ENCODE measurements at regions not wholly inside any gene's neighbourhood (a gene's known extent, or its start where the extent isn't known, plus 50 kb on each side); places are given as distances from the start of the nearest gene placed in this dataset.
A peak's percentile ranks its signal among the peaks of the same experiment; 100 is the strongest.
"Not testable (repeated sequence)": the region's sequence is repeated elsewhere in the genome, so short reads cannot be mapped to it uniquely, and the experiment has no call there.

GRCh38 chr14:35174342-35174741 lies 52.0 kb downstream of the PRORP start:
- no peak for DNase-seq (ENCODE audit: low read depth in 2 of 3, low spot score in 2 of 3)

DNA sequence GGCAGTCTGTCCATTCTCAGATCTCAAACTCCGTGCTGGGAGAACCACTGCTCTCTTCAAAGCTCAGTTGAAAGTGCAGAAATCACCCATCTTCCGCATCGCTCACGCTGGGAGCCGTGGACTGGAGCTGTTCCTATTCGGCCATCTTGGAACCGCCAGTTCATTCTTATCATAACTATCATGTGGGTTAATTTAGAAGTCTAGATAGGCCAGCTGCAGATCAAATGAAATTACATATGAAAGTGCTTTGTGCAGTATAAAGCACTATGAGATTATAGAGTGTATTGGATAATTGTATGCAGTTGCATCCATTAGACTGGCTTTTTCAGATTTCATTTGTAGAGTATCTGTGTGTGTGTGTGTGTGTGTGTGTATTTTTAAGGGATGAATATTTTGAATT lies 57.8 kb downstream of the PRORP start:
- no peak for DNase-seq (ENCODE audit: low read depth in 2 of 3, low spot score in 2 of 3)

DNA sequence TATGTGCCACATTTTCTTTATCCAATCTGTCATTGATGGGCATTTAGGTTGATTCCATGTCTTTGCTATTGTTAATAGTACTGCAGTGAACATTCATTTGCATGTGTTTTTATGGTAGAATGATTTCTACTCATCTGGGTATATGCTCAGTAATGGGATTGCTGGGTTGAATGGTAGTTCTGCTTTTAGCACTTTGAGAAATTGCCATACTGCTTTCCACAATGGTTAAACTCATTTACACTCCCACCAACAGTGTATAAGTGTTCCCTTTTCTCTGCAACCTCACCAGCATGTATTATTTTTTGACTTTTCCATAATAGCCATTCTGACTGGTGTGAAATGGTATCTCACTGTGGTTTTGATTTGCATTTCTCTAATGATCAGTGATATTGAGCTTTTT lies 62.5 kb downstream of the PRORP start:
- DNase-seq (ENCODE audit: low read depth in 2 of 3, low spot score in 2 of 3) = not testable (repeated sequence)

DNA sequence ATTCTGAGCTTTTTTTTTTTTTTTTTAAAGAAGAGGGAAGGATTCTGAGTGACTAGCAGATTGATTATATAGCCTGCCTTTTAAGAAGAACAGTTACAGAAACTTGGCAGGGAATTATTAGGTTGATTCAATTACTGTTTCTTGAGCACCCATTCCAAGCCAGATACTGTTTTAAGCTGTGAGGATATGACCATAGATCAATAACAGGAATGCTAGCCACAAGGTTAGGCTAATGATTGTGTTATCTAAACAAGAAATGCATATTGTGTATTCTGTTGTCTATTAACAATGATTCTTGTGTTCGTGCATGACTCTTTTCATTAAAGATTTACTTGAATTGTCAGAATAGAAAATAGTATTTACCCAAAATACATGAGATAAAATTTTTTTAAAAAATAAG lies 67.1 kb downstream of the PRORP start:
- DNase-seq (ENCODE audit: low read depth in 2 of 3, low spot score in 2 of 3) = no peak

GRCh38 chr14:35193161-35193560 lies 70.8 kb downstream of the PRORP start:
- DNase-seq (ENCODE audit: low read depth in 2 of 3, low spot score in 2 of 3) = no peak

- DNase-seq (ENCODE audit: low read depth in 2 of 3, low spot score in 2 of 3) = not testable (repeated sequence)
These were observed 71.8 kb downstream of the PRORP start for GRCh38 chr14:35194183-35194582.

- peak in 1 of 3 donors; percentile 16 for DNase-seq (ENCODE audit: low read depth in 2 of 3, low spot score in 2 of 3)
These were observed 74.2 kb downstream of the PRORP start for GRCh38 chr14:35196571-35196970.

- no peak for DNase-seq (ENCODE audit: low read depth in 2 of 3, low spot score in 2 of 3)
These were observed 74.7 kb downstream of the PRORP start for GRCh38 chr14:35197015-35197414.

DNA sequence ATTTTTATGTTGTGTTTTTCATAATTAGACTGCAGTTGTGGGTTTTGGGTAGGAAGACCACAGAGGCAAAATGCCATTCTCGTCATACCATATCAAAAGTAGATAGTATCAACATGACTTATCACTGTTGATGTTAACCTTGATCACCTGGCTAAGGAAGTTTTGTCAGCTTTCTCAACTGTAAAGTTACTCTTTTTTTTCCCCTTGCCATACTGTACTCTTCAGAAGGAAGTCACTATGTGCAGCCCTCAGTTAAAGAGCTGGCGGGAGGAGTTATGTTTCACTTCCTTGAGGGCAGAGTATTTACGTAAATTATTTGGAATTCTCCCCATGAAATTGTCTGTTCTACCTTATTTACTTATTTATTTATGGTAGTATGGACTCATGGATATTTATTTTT lies 78.7 kb downstream of the PRORP start:
- DNase-seq (ENCODE audit: low read depth in 2 of 3, low spot score in 2 of 3) = no peak

DNA sequence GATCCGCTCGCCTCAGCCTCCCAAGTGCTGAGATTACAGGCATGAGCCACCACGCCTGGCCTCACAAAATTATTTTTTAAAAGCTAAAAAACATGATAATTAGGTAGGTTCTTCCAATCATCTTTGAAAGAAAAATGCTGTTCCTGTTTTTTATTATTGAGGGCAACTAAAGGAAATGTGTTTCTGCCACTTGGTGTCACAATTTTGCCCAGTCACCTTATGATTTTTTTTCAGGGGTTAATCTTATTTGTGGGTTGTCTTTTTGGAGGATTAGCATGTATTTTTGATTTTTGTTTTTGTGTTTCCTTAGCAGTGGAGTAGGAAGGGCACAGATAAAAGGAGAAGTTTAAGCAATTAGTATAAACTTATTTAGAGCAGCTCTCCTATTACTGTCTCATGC lies 79.8 kb downstream of the PRORP start:
- peak in 2 of 3 donors; percentile 66 to 86 for DNase-seq (ENCODE audit: low read depth in 2 of 3, low spot score in 2 of 3)

GRCh38 chr14:35205737-35206136 lies 83.4 kb downstream of the PRORP start:
- DNase-seq (ENCODE audit: low read depth in 2 of 3, low spot score in 2 of 3) = no peak

GRCh38 chr14:35211067-35211466 lies 81.1 kb upstream of the PSMA6 start:
- no peak for DNase-seq (ENCODE audit: low read depth in 2 of 3, low spot score in 2 of 3)

DNA sequence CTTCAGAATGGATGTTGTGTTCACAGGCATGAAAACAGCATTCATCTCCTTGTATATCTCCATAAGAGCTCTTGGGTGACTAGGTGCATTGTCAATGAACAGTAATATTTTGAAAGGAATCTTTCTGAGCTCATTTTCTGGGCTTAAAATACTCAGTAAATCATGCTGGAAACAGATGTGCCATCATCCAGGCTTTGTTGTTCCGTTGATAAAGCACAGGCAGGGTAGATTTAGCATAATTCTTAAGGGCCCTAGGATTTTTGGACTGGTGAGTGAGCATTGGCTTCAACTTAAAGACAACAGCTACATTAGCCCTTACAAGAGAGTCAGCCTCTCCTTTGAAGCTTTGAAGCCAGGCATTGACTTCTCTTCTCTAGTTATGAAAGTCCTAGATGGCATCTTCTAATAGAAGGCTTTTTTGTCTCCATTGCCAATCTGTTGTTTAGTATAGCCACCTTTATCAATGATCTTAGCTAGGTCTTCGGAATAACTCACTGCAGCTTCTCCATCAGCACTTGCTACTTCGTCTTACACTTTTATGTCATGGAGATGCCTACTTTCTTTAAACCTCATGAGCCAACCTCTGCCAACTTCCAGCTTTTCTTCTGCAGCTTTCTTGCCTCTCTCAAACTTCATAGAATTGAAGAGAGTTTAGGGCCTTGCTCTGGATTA lies 79.6 kb upstream of the PSMA6 start:
- no peak for DNase-seq (ENCODE audit: low read depth in 2 of 3, low spot score in 2 of 3)

- no peak for DNase-seq (ENCODE audit: low read depth in 2 of 3, low spot score in 2 of 3)
These were observed 78.9 kb upstream of the PSMA6 start for GRCh38 chr14:35213143-35213788.

DNA sequence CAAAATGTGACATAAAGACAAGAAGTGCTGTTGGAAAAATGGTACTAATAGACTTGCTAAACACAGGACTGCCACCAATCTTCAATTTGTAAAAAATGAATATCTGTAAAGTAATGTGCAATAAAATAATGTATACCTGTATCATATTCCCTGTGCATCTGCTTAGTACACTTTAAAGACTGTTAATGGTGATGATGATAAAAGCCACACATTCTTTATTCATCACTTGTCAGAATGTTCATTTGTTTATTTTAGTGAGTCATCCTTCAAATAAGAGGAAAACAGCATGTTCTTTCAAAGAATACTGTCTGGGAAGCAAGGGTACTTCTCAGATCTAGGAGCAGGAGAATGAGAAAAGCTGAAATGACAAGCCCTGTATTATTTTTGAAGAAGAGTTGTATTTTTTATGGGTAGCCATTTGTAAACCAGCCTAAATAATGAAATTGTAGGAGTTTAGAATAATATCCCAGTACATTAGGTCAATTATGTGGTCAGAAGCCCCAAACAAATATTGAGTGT lies 78.3 kb upstream of the PSMA6 start:
- no peak for DNase-seq (ENCODE audit: low read depth in 2 of 3, low spot score in 2 of 3)

- DNase-seq (ENCODE audit: low read depth in 2 of 3, low spot score in 2 of 3) = not testable (repeated sequence)
These were observed 77.8 kb upstream of the PSMA6 start for GRCh38 chr14:35214402-35214801.

DNA sequence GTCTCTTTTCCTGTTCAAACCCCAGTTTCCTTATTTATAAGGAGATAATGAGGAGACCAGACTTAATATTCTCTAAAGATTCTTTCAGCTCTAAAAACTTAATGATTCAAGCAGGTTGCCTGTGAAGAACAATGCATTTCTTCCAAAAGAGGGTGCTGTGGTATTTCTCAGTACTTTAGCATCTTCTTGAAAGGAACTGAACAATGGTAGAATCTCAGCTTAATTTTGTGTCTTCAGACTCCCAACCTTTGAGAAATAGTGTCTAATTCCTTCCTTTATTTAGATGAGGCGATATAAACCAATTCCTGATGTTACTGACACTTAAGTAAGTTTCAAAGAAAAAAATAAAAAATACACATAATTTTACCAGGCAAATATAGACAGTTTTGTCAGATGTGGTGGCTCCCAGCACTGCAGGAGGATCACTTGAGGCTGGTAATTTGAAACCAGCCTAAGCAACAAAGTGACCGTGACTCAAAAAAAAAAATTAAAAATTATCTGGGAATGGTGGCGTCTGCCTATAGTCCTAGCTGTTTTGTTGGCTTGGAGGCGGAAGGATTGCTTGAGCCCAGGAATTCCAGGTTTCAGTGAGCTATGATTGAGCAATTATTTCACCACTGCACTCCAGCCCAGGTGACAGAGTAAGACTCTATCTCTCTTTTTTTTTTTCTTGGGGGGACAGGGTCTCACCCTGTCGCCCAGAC lies 76.9 kb upstream of the PSMA6 start:
- DNase-seq (ENCODE audit: low read depth in 2 of 3, low spot score in 2 of 3) = peak in 1 of 3 donors; percentile 58

GRCh38 chr14:35218176-35218575 lies 74.0 kb upstream of the PSMA6 start:
- DNase-seq (ENCODE audit: low read depth in 2 of 3, low spot score in 2 of 3) = not testable (repeated sequence)

DNA sequence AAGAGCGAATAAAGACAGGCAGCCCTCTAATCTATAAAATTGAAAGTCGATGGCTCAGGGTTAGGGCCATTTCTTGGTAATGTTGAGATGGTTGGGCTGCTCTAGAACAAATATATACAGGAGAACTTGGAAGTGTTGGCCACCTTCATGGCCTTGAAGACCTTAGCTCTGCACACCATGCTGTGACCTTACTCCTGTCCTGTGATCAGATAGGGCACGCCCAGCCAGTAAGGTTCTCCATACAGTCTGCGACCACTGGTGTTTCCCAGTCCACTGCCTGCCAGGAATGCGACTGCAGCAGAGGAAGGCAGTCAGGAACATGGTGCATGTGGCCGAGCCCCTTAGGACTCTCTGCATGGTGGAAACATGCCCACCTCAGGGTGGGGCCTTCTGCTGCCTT lies 73.2 kb upstream of the PSMA6 start:
- DNase-seq (ENCODE audit: low read depth in 2 of 3, low spot score in 2 of 3) = no peak

DNA sequence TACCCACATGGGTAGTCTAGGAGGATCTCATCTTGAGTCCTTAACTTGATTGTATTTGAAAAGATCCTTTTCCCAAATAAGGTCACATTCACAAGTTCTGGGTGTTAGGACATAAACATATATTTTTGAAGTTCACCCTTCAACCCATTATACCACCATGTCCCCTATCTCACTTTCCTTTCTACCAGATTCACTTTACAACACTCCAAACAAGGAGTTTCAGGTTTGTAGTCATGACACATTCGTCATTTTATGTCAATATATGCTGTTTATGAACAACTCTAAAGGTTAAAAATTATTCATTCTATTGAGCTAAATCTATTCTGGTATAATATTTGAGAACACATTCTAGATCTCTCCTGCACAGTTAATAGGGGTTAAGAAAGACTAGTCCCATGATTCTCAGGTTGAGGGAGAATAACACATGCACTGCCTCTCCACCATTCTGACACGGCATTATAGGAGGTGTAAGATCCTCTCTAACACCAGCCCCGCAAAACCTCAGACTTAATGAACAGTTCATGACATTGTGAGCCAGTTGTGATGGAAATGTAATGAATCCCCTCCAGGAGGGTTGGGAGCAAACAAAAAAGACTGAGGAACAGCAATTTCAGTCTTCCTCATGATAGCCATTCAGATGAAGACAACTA lies 72.0 kb upstream of the PSMA6 start:
- no peak for DNase-seq (ENCODE audit: low read depth in 2 of 3, low spot score in 2 of 3)

DNA sequence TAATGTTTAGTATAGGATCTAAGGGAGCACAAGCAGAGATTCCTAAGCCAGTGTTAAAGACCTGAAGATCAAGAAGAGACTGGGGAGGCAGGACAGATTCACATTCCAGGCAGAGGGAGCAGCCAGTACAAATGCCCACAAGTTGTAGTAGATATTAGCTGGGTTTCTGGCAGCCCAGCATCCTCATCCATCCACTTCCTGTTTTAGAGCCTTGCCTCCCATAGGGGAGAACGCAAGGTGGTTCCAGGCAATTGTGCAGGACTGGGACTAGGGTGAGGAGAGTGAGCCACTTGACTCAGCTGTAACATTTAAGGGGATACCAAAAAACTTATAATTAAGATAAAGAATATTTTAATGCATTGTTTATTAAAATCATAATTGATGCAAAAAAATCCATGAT lies 71.3 kb upstream of the PSMA6 start:
- no peak for DNase-seq (ENCODE audit: low read depth in 2 of 3, low spot score in 2 of 3)
